Hepatocyte (in vitro differentiated cells): ENCODE measurements at regions not wholly inside any gene's neighbourhood (a gene's known extent, or its start where the extent isn't known, plus 50 kb on each side); places are given as distances from the start of the nearest gene placed in this dataset.

ENCODE experiments used
- CTCF ChIP-seq: fragments of 200-600 bp; sonication (generic); IDR thresholded peaks from 2 replicates; pipeline ENCODE4 v1.5.1; 2016; ENCODE audit warnings: antibody characterized with exemption, mild to moderate bottlenecking; ENCODE audit not compliant: poor library complexity
- EZH2 ChIP-seq: fragments of 200-600 bp; sonication (generic); IDR thresholded peaks from 2 replicates; pipeline ENCODE4 v1.6.1; 2016; ENCODE audit warnings: antibody characterized with exemption, mild to moderate bottlenecking, borderline replicate concordance

GRCh38 chrX:69369999-69370398 is 134.1 kb upstream of the NALF2 start:
- TF ChIP-seq CTCF (no peak), EZH2 (no peak)
